Common myeloid progenitor, CD34-positive (primary cell): ENCODE measurements at regions not wholly inside any gene's neighbourhood (a gene's known extent, or its start where the extent isn't known, plus 50 kb on each side); places are given as distances from the start of the nearest gene placed in this dataset.

ENCODE experiments used
- CTCF ChIA-PET: fragments of 350-600 bp; sonication (Branson Sonifier 250); formaldehyde crosslinking; loops from one replicate; lab custom pipeline; 2021; ENCODE audit warnings: antibody characterized with exemption; lab: Charles Lee
- POLR2A ChIA-PET: fragments of 350-600 bp; sonication (Branson Sonifier 250); formaldehyde crosslinking; loops from one replicate; lab custom pipeline; 2021; ENCODE audit warnings: antibody characterized with exemption; lab: Charles Lee
- DNase-seq, 3 donors: peaks; one replicate each; pipeline versions ENCODE4 v3.0.0 to v3.0.0-alpha.2; 2013
- H3K27ac ChIP-seq, 2 experiments: 1 replicate in 1 of 2; 2 replicates in 1 of 2; pipeline ENCODE4 v1.7.0; 2013; ENCODE audit warnings: inconsistent platforms in 2 of 2, low read length in 2 of 2, mild to moderate bottlenecking in 2 of 2, low read depth in 1 of 2, moderate library complexity in 1 of 2; ENCODE audit not compliant: severe bottlenecking in 2 of 2, insufficient read depth in 1 of 2, poor library complexity in 1 of 2
- H3K27me3 ChIP-seq, 5 experiments: replicated peaks in 2 of 5; 1 replicate in 3 of 5; 2 replicates in 2 of 5; pipeline versions ENCODE4 v1.6.1 to v1.7.0; 2013; ENCODE audit warnings: low read length in 4 of 5, mild to moderate bottlenecking in 2 of 5, moderate library complexity in 2 of 5, inconsistent platforms in 1 of 5; ENCODE audit not compliant: insufficient read depth in 5 of 5, control insufficient read depth in 4 of 5
- H3K36me3 ChIP-seq, 4 experiments: 1 replicate in 2 of 4; 2 replicates in 2 of 4; pipeline versions ENCODE4 v1.6.1 to v1.7.0; 2013; ENCODE audit warnings: low read length in 3 of 4, control low read depth in 1 of 4, mild to moderate bottlenecking in 1 of 4; ENCODE audit not compliant: control insufficient read depth in 4 of 4, insufficient read depth in 4 of 4
- H3K4me1 ChIP-seq, 4 experiments: 1 replicate in 3 of 4; 2 replicates in 1 of 4; pipeline versions ENCODE4 v1.6.1 to v1.7.1; 2013; ENCODE audit warnings: low read length in 3 of 4, mild to moderate bottlenecking in 3 of 4, control low read depth in 1 of 4, inconsistent platforms in 1 of 4, moderate library complexity in 1 of 4; ENCODE audit not compliant: control insufficient read depth in 4 of 4, insufficient read depth in 4 of 4; ENCODE audit errors: control extremely low read depth in 1 of 4
- H3K4me3 ChIP-seq, 7 experiments: 1 replicate in 4 of 7; 2 replicates in 3 of 7; pipeline versions ENCODE4 v1.5.1 to v1.7.0; 2013; ENCODE audit warnings: mild to moderate bottlenecking in 7 of 7, low read length in 6 of 7, moderate library complexity in 6 of 7, inconsistent platforms in 2 of 7, low read depth in 2 of 7, control low read depth in 1 of 7; ENCODE audit not compliant: insufficient read depth in 4 of 7, control insufficient read depth in 1 of 7; ENCODE audit errors: extremely low read depth in 1 of 7
- H3K9me3 ChIP-seq, 5 experiments: 1 replicate in 4 of 5; 2 replicates in 1 of 5; pipeline versions ENCODE4 v1.6.1 to v1.7.1; 2013; ENCODE audit warnings: low read length in 4 of 5, mild to moderate bottlenecking in 2 of 5, inconsistent platforms in 1 of 5, low read depth in 1 of 5, moderate library complexity in 1 of 5; ENCODE audit not compliant: control insufficient read depth in 4 of 5, insufficient read depth in 2 of 5; ENCODE audit errors: control extremely low read depth in 1 of 5
- WGBS: methylation state at CpG from one replicate; pipeline ENCODE4 v1.1.5; 2013; ENCODE audit not compliant: insufficient coverage; 5-methylcytosine and 5-hydroxymethylcytosine counted together

GRCh38 chr18:25459814-25460213, 107.8 kb upstream of the ZNF521 start:
- POLR2A ChIA-PET: no interaction called here
- 100% methylated on average over 1 of the region's 1 CpG for WGBS
- Histone ChIP-seq H3K9me3 (no peaks in the 10 kb centered on the region), H3K27ac (no peak overlapping the region), H3K4me1 (no peaks in the 10 kb centered on the region), H3K27me3 (no peaks in the 10 kb centered on the region), H3K36me3 (no peaks in the 10 kb centered on the region), H3K4me3 (no peak overlapping the region)
- CTCF ChIA-PET: no interaction called here
- DNase-seq: no peak

- no peak for DNase-seq
- ChIA-PET POLR2A (no interaction called here), CTCF (no interaction called here)
- Histone ChIP-seq H3K27me3 (no peaks in the 10 kb centered on the region), H3K27ac (no peak overlapping the region), H3K36me3 (no peaks in the 10 kb centered on the region), H3K9me3 (no peaks in the 10 kb centered on the region), H3K4me3 (no peak overlapping the region), H3K4me1 (no peaks in the 10 kb centered on the region)
- 92% methylated on average over 3 of the region's 3 CpGs for WGBS
These were observed 105.6 kb upstream of the ZNF521 start for GRCh38 chr18:25457601-25458000.

- H3K27me3 ChIP-seq: no peaks in the 10 kb centered on the region
- H3K36me3 ChIP-seq: no peaks in the 10 kb centered on the region
- no peak for DNase-seq
- H3K9me3 ChIP-seq: no peaks in the 10 kb centered on the region
- H3K4me3 ChIP-seq: no peak overlapping the region
- POLR2A ChIA-PET: no interaction called here
- CTCF ChIA-PET: no interaction called here
- H3K27ac ChIP-seq: no peak overlapping the region
- H3K4me1 ChIP-seq: no peaks in the 10 kb centered on the region
- 100% methylated on average over 4 of the region's 4 CpGs for WGBS
These were observed 105.2 kb upstream of the ZNF521 start for GRCh38 chr18:25457126-25457525.

GRCh38 chr18:25456334-25457010, 104.5 kb upstream of the ZNF521 start:
- WGBS: 94% methylated on average over 11 of the region's 15 CpGs
- Histone ChIP-seq H3K27me3 (no peaks in the 10 kb centered on the region), H3K36me3 (no peaks in the 10 kb centered on the region), H3K4me1 (no peaks in the 10 kb centered on the region), H3K27ac (no peak overlapping the region), H3K9me3 (no peaks in the 10 kb centered on the region), H3K4me3 (no peak overlapping the region)
- POLR2A ChIA-PET: no interaction called here
- DNase-seq: no peak
- CTCF ChIA-PET: no interaction called here

GRCh38 chr18:25455646-25456045, 103.7 kb upstream of the ZNF521 start:
- ChIA-PET CTCF (no interaction called here), POLR2A (no interaction called here)
- DNase-seq: no peak
- no peaks in the 10 kb centered on the region for H3K27me3 ChIP-seq
- no peaks in the 10 kb centered on the region for H3K36me3 ChIP-seq
- WGBS: 100% methylated on average over 2 of the region's 2 CpGs
- peaks cover 0 to 4% (median 0%) of the 10 kb centered on the region in 5 experiments for H3K9me3 ChIP-seq
- H3K4me3 ChIP-seq: no peak overlapping the region
- H3K4me1 ChIP-seq: no peaks in the 10 kb centered on the region
- no peak overlapping the region for H3K27ac ChIP-seq

GRCh38 chr18:25455159-25455558, 103.2 kb upstream of the ZNF521 start:
- WGBS: 100% methylated on average over 1 of the region's 1 CpG
- Histone ChIP-seq H3K36me3 (no peaks in the 10 kb centered on the region), H3K9me3 (peaks cover 0 to 4% (median 0%) of the 10 kb centered on the region in 5 experiments), H3K4me3 (no peak overlapping the region), H3K4me1 (no peaks in the 10 kb centered on the region), H3K27ac (no peak overlapping the region), H3K27me3 (no peaks in the 10 kb centered on the region)
- CTCF ChIA-PET: no interaction called here
- POLR2A ChIA-PET: no interaction called here
- DNase-seq: no peak

- Histone ChIP-seq H3K4me1 (no peaks in the 10 kb centered on the region), H3K27ac (no peak overlapping the region), H3K27me3 (no peaks in the 10 kb centered on the region), H3K9me3 (peaks cover 0 to 4% (median 0%) of the 10 kb centered on the region in 5 experiments), H3K4me3 (no peak overlapping the region), H3K36me3 (no peaks in the 10 kb centered on the region)
- no peak for DNase-seq
- ChIA-PET CTCF (no interaction called here), POLR2A (no interaction called here)
- 92% methylated on average over 2 of the region's 3 CpGs for WGBS
These were observed 102.8 kb upstream of the ZNF521 start for GRCh38 chr18:25454730-25455129.
